ENCODE measurements at regions not wholly inside any gene's neighbourhood (a gene's known extent, or its start where the extent isn't known, plus 50 kb on each side); places are given as distances from the start of the nearest gene placed in this dataset.

- TF ChIP-seq CTCF (IDR thresholded peaks at IDR 0.05) = no peak
- no peak for TF ChIP-seq POLR2AphosphoS5 (IDR thresholded peaks at IDR 0.05)
- no peak for TF ChIP-seq POLR2A (IDR thresholded peaks at IDR 0.05)
These were observed 108.6 kb downstream of the IRF8 start for GRCh38 chr16:86007524-86007923.
